Activated CD4-positive, alpha-beta T cell treated with anti-CD3 and anti-CD28 coated beads, Interleukin-2, amount 10 ng/mL, durations not matched to agents 24 days and 14 days (primary cell): ENCODE measurements at regions not wholly inside any gene's neighbourhood (a gene's known extent, or its start where the extent isn't known, plus 50 kb on each side); places are given as distances from the start of the nearest gene placed in this dataset.

ENCODE experiments used
- DNase-seq: peaks from one replicate; pipeline ENCODE4 v3.0.0; 2022
- H3K27ac Mint-ChIP-seq: one replicate; pipeline ENCODE4 v1.8.0; 2022; ENCODE audit warnings: mild to moderate bottlenecking, mixed read lengths
- H3K27me3 Mint-ChIP-seq: one replicate; pipeline ENCODE4 v1.8.0; 2022; ENCODE audit warnings: mixed read lengths
- H3K36me3 Mint-ChIP-seq: one replicate; pipeline ENCODE4 v1.8.0; 2022; ENCODE audit warnings: low read depth, mild to moderate bottlenecking, mixed read lengths
- H3K4me1 Mint-ChIP-seq: one replicate; pipeline ENCODE4 v1.8.0; 2021; ENCODE audit warnings: mixed read lengths
- H3K4me3 Mint-ChIP-seq: one replicate; pipeline ENCODE4 v1.8.0; 2022; ENCODE audit warnings: mild to moderate bottlenecking, moderate library complexity, mixed read lengths
- H3K9me3 Mint-ChIP-seq: one replicate; pipeline ENCODE4 v1.8.0; 2021; ENCODE audit warnings: mixed read lengths
- intact Hi-C: fragments of 100-400 bp; cut with micrococcal nuclease; formaldehyde crosslinking; loops from one replicate; pipeline ENCODE4 v1.15.1; 2023

GRCh38 chr9:88721495-88722279 lies 186.7 kb downstream of the NXNL2 start:
- intact Hi-C loops: no loop called here
- no peaks in the 10 kb centered on the region for H3K36me3 Mint-ChIP-seq
- H3K4me3 Mint-ChIP-seq: no peak overlapping the region

GRCh38 chr9:88722753-88723152 lies 187.8 kb downstream of the NXNL2 start:
- peaks cover 16% of the 10 kb centered on the region for H3K27me3 Mint-ChIP-seq
- H3K9me3 Mint-ChIP-seq: no peaks in the 10 kb centered on the region
- H3K27ac Mint-ChIP-seq: no peak overlapping the region
- H3K4me3 Mint-ChIP-seq: no peak overlapping the region
- no peaks in the 10 kb centered on the region for H3K36me3 Mint-ChIP-seq
- DNase-seq: no peak
- intact Hi-C loops: no loop called here
- H3K4me1 Mint-ChIP-seq: no peaks in the 10 kb centered on the region

More at GRCh38 chr9:88721495-88722279, 186.7 kb downstream of the NXNL2 start:
- Mint-ChIP-seq H3K9me3 (no peaks in the 10 kb centered on the region), H3K27ac (no peak overlapping the region), H3K4me1 (no peaks in the 10 kb centered on the region), H3K27me3 (peaks cover 13% of the 10 kb centered on the region)
- DNase-seq: no peak

GRCh38 chr9:88723751-88724150 lies 188.8 kb downstream of the NXNL2 start:
- no peak for DNase-seq
- intact Hi-C loops: no loop called here
- no peak overlapping the region for H3K4me3 Mint-ChIP-seq
- no peaks in the 10 kb centered on the region for H3K9me3 Mint-ChIP-seq
- H3K4me1 Mint-ChIP-seq: no peaks in the 10 kb centered on the region
- H3K27ac Mint-ChIP-seq: no peak overlapping the region
- H3K27me3 Mint-ChIP-seq: peaks cover 9% of the 10 kb centered on the region
- H3K36me3 Mint-ChIP-seq: no peaks in the 10 kb centered on the region

GRCh38 chr9:88724331-88724730 lies 189.4 kb downstream of the NXNL2 start:
- no peak overlapping the region for H3K27ac Mint-ChIP-seq
- H3K27me3 Mint-ChIP-seq: peaks cover 7% of the 10 kb centered on the region
- no peak overlapping the region for H3K4me3 Mint-ChIP-seq
- no peaks in the 10 kb centered on the region for H3K36me3 Mint-ChIP-seq
- DNase-seq: no peak
- no peaks in the 10 kb centered on the region for H3K4me1 Mint-ChIP-seq
- H3K9me3 Mint-ChIP-seq: no peaks in the 10 kb centered on the region
- intact Hi-C loops: no loop called here

GRCh38 chr9:88725300-88726019 lies 190.5 kb downstream of the NXNL2 start:
- Mint-ChIP-seq H3K27me3 (peaks cover 7% of the 10 kb centered on the region), H3K4me3 (no peak overlapping the region), H3K9me3 (peaks cover 4% of the 10 kb centered on the region), H3K36me3 (no peaks in the 10 kb centered on the region), H3K27ac (no peak overlapping the region), H3K4me1 (no peaks in the 10 kb centered on the region)
- intact Hi-C loops: no loop called here
- DNase-seq: no peak

GRCh38 chr9:88726803-88727202 lies 191.8 kb downstream of the NXNL2 start:
- intact Hi-C loops: no loop called here
- H3K4me3 Mint-ChIP-seq: no peak overlapping the region
- H3K27me3 Mint-ChIP-seq: peaks cover 7% of the 10 kb centered on the region
- H3K9me3 Mint-ChIP-seq: peaks cover 11% of the 10 kb centered on the region
- H3K27ac Mint-ChIP-seq: no peak overlapping the region
- no peaks in the 10 kb centered on the region for H3K4me1 Mint-ChIP-seq
- H3K36me3 Mint-ChIP-seq: no peaks in the 10 kb centered on the region
- no peak for DNase-seq

- no peak overlapping the region for H3K27ac Mint-ChIP-seq
- H3K4me3 Mint-ChIP-seq: no peak overlapping the region
- no peak for DNase-seq
- H3K36me3 Mint-ChIP-seq: no peaks in the 10 kb centered on the region
- intact Hi-C loops: no loop called here
- peaks cover 11% of the 10 kb centered on the region for H3K9me3 Mint-ChIP-seq
- peaks cover 11% of the 10 kb centered on the region for H3K27me3 Mint-ChIP-seq
- no peaks in the 10 kb centered on the region for H3K4me1 Mint-ChIP-seq
Measured at GRCh38 chr9:88730780-88731179, 195.8 kb downstream of the NXNL2 start.

- Mint-ChIP-seq H3K4me3 (no peak overlapping the region), H3K9me3 (peaks cover 11% of the 10 kb centered on the region), H3K4me1 (no peaks in the 10 kb centered on the region), H3K27me3 (peaks cover 6% of the 10 kb centered on the region), H3K27ac (no peak overlapping the region), H3K36me3 (no peaks in the 10 kb centered on the region)
- intact Hi-C loops: no loop called here
- DNase-seq: no peak
Measured at GRCh38 chr9:88732128-88732527, 197.2 kb downstream of the NXNL2 start.

GRCh38 chr9:88733651-88734421 lies 198.9 kb downstream of the NXNL2 start:
- Mint-ChIP-seq H3K27ac (no peak overlapping the region), H3K27me3 (peaks cover 8% of the 10 kb centered on the region), H3K36me3 (no peaks in the 10 kb centered on the region), H3K4me3 (no peak overlapping the region), H3K9me3 (peaks cover 11% of the 10 kb centered on the region), H3K4me1 (no peaks in the 10 kb centered on the region)
- intact Hi-C loops: no loop called here
- DNase-seq: no peak

- Mint-ChIP-seq H3K27ac (no peak overlapping the region), H3K36me3 (no peaks in the 10 kb centered on the region), H3K9me3 (peaks cover 11% of the 10 kb centered on the region), H3K4me3 (no peak overlapping the region), H3K4me1 (no peaks in the 10 kb centered on the region), H3K27me3 (peaks cover 9% of the 10 kb centered on the region)
- no peak for DNase-seq
- intact Hi-C loops: no loop called here
Measured at GRCh38 chr9:88734527-88734926, 199.5 kb downstream of the NXNL2 start.

GRCh38 chr9:88736136-88736637 lies 201.2 kb downstream of the NXNL2 start:
- intact Hi-C loops: no loop called here
- Mint-ChIP-seq H3K27me3 (peaks cover 14% of the 10 kb centered on the region), H3K9me3 (no peaks in the 10 kb centered on the region), H3K36me3 (no peaks in the 10 kb centered on the region), H3K4me3 (no peak overlapping the region), H3K4me1 (no peaks in the 10 kb centered on the region), H3K27ac (no peak overlapping the region)
- no peak for DNase-seq

- H3K4me1 Mint-ChIP-seq: no peaks in the 10 kb centered on the region
- peaks cover 14% of the 10 kb centered on the region for H3K27me3 Mint-ChIP-seq
- H3K36me3 Mint-ChIP-seq: no peaks in the 10 kb centered on the region
- intact Hi-C loops: no loop called here
- no peak for DNase-seq
- no peak overlapping the region for H3K4me3 Mint-ChIP-seq
- no peak overlapping the region for H3K27ac Mint-ChIP-seq
- no peaks in the 10 kb centered on the region for H3K9me3 Mint-ChIP-seq
Measured at GRCh38 chr9:88737031-88737430, 202.1 kb downstream of the NXNL2 start.

- Mint-ChIP-seq H3K36me3 (no peaks in the 10 kb centered on the region), H3K4me1 (no peaks in the 10 kb centered on the region), H3K27ac (no peak overlapping the region), H3K9me3 (no peaks in the 10 kb centered on the region), H3K27me3 (peaks cover 14% of the 10 kb centered on the region), H3K4me3 (no peak overlapping the region)
- DNase-seq: no peak
- intact Hi-C loops: no loop called here
Measured at GRCh38 chr9:88737876-88738275, 202.9 kb downstream of the NXNL2 start.

GRCh38 chr9:88738709-88739108 lies 203.7 kb downstream of the NXNL2 start:
- Mint-ChIP-seq H3K36me3 (no peaks in the 10 kb centered on the region), H3K4me1 (no peaks in the 10 kb centered on the region), H3K27me3 (peaks cover 14% of the 10 kb centered on the region), H3K4me3 (no peak overlapping the region), H3K9me3 (no peaks in the 10 kb centered on the region), H3K27ac (no peak overlapping the region)
- no peak for DNase-seq
- intact Hi-C loops: no loop called here
